Activated CD4-positive, alpha-beta T cell treated with anti-CD3 and anti-CD28 coated beads, Interleukin-2, amount 50 U/mL, for 24 hours (primary cell): ENCODE measurements at regions not wholly inside any gene's neighbourhood (a gene's known extent, or its start where the extent isn't known, plus 50 kb on each side); places are given as distances from the start of the nearest gene placed in this dataset.
"Not testable (repeated sequence)": the region's sequence is repeated elsewhere in the genome, so short reads cannot be mapped to it uniquely, and the experiment has no call there.

ENCODE experiments used
- DNase-seq, 2 donors: peaks; one replicate each; pipeline ENCODE4 v3.0.0-alpha.2; 2020; ENCODE audit warnings: low read depth in 1 of 2, low spot score in 1 of 2

- DNase-seq: no peak
These were observed 364.2 kb upstream of the CLINT1 start for GRCh38 chr5:158223054-158223600.

GRCh38 chr5:158212917-158213316, 354.0 kb upstream of the CLINT1 start:
- DNase-seq: no peak

GRCh38 chr5:158212237-158212636, 353.3 kb upstream of the CLINT1 start:
- no peak for DNase-seq

GRCh38 chr5:158209219-158209908, 350.4 kb upstream of the CLINT1 start:
- no peak for DNase-seq

GRCh38 chr5:158207733-158208132, 348.8 kb upstream of the CLINT1 start:
- no peak for DNase-seq

- DNase-seq: no peak
These were observed 347.0 kb upstream of the CLINT1 start for GRCh38 chr5:158205992-158206391.

GRCh38 chr5:158203261-158203660, 344.3 kb upstream of the CLINT1 start:
- no peak for DNase-seq

GRCh38 chr5:158202801-158203200, 343.9 kb upstream of the CLINT1 start:
- DNase-seq: no peak

GRCh38 chr5:158200619-158201018, 341.7 kb upstream of the CLINT1 start:
- no peak for DNase-seq

- no peak for DNase-seq
These were observed 339.7 kb upstream of the CLINT1 start for GRCh38 chr5:158198636-158199035.

GRCh38 chr5:158195416-158196210, 336.7 kb upstream of the CLINT1 start:
- DNase-seq: no peak

- DNase-seq: no peak
These were observed 335.6 kb upstream of the CLINT1 start for GRCh38 chr5:158194561-158194976.

GRCh38 chr5:158193395-158193794, 334.4 kb upstream of the CLINT1 start:
- DNase-seq: not testable (repeated sequence)

GRCh38 chr5:158180407-158180806, 321.5 kb upstream of the CLINT1 start:
- DNase-seq: no peak

- no peak for DNase-seq
These were observed 320.3 kb upstream of the CLINT1 start for GRCh38 chr5:158179271-158179670.

- no peak for DNase-seq
These were observed 319.6 kb upstream of the CLINT1 start for GRCh38 chr5:158178535-158178934.

- DNase-seq: no peak
These were observed 318.2 kb upstream of the CLINT1 start for GRCh38 chr5:158177146-158177545.

- DNase-seq: no peak
These were observed 317.1 kb upstream of the CLINT1 start for GRCh38 chr5:158175934-158176481.

- DNase-seq: peak; percentile 4 to 42
These were observed 316.2 kb upstream of the CLINT1 start for GRCh38 chr5:158174918-158175851.

GRCh38 chr5:158174026-158174425, 315.1 kb upstream of the CLINT1 start:
- DNase-seq: no peak

- DNase-seq: no peak
These were observed 313.1 kb upstream of the CLINT1 start for GRCh38 chr5:158172005-158172404.
